Ectodermal cell (in vitro differentiated cells): ENCODE measurements at regions not wholly inside any gene's neighbourhood (a gene's known extent, or its start where the extent isn't known, plus 50 kb on each side); places are given as distances from the start of the nearest gene placed in this dataset.

ENCODE experiments used
- H3K27ac ChIP-seq: 2 replicates; pipeline ENCODE4 v1.7.0; 2013; ENCODE audit warnings: mild to moderate bottlenecking, low read depth, low read length; ENCODE audit not compliant: insufficient read depth, poor library complexity, severe bottlenecking
- H3K27me3 ChIP-seq: 2 replicates; pipeline ENCODE4 v1.7.0; 2013; ENCODE audit warnings: mild to moderate bottlenecking, low read length; ENCODE audit not compliant: insufficient read depth, control insufficient read depth, poor library complexity, severe bottlenecking
- H3K36me3 ChIP-seq: one replicate; pipeline ENCODE4 v1.7.0; 2013; ENCODE audit warnings: low read length; ENCODE audit not compliant: control insufficient read depth, insufficient read depth
- H3K4me1 ChIP-seq: one replicate; pipeline ENCODE4 v1.7.0; 2013; ENCODE audit warnings: low read length; ENCODE audit not compliant: control insufficient read depth, insufficient read depth
- H3K4me3 ChIP-seq: 2 replicates; pipeline ENCODE4 v1.7.0; 2013; ENCODE audit warnings: low read depth, low read length, control low read depth; ENCODE audit not compliant: insufficient read depth
- H3K9me3 ChIP-seq: 2 replicates; pipeline ENCODE4 v1.7.0; 2013; ENCODE audit warnings: mild to moderate bottlenecking, low read length, moderate library complexity; ENCODE audit not compliant: control insufficient read depth
- WGBS, 2 experiments: methylation state at CpG; one replicate each; pipeline ENCODE4 v1.1.7; 2013; ENCODE audit warnings: missing lambda C conversion rate in 2 of 2; 5-methylcytosine and 5-hydroxymethylcytosine counted together

DNA sequence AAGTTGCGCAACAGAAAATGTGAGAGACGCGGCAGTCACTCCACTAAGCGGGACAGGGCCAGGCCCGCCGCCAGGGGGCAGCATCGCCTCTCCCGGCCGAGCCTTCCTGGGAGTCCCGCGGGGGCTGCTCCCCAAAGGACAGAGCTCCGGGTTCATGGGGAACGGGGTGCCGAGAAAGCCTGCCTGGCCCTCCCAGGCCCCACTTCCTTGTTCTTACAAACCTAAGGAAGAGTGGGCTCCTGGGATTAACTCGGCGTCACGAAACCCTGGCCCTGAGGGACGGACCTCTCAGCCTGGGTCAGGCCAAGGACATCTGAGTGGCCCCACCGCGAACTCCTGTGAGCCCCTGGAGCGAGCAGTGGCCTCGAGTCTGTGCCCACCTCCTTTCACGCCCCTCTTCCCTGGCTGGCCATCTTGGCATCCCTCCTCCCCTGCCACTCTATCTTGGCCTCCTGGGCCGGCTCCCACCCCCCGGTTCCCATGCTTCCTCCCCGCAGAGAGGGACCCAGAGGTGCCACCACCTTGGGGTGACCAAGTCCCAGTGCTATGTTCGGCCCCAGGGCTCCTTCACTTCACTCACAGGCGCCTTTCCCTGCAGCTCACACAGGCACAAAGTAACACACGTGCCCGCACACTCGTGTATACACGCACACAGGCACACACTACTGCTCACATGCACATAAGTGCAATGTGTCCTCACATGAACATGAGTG is 99.9 kb upstream of the FGF3 start:
- Histone ChIP-seq H3K9me3 (no peaks in the 10 kb centered on the region), H3K4me3 (no peak overlapping the region), H3K4me1 (no peaks in the 10 kb centered on the region), H3K36me3 (no peaks in the 10 kb centered on the region), H3K27me3 (peaks cover 37% of the 10 kb centered on the region), H3K27ac (no peak overlapping the region)
- WGBS, 2 experiments = 47 to 49% methylated on average over 32 of the region's 32 CpGs

DNA sequence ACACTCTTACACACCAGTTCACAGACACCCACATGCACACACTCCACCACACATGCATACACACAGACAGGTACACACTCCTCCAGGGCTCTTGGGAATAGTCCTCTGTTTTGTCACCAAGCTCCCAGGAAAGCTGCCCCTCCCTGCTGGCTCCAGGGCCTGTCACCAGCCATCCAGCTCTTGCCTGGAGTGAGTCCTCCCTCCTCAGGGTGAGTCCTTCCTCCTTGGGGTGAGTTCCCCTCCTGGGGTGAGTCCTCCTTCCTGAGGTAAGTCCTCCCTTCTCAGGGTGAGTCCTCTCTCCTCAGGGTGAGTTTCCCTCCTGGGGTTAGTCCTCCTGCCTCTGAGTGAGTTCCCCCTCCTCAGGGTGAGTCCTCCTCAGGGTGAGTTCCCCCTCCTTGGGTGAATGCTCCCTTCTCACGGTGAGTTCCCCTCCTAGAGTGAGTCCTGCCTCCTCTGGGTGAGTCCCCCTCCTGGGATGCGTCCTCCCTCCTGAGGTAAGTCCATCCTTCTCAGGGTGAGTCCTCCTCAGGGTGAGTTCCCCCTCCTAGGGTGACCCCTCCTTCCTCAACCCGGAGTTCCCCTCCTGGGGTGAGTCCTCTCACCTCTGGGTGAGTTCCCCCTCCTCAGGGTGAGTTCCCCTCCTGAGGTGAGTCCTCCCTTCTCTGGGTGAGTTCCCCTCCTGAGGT is 100.6 kb upstream of the FGF3 start:
- peaks cover 43% of the 10 kb centered on the region for H3K27me3 ChIP-seq
- WGBS, 2 experiments = 83 to 93% methylated on average over 3 of the region's 3 CpGs
- no peaks in the 10 kb centered on the region for H3K36me3 ChIP-seq

DNA sequence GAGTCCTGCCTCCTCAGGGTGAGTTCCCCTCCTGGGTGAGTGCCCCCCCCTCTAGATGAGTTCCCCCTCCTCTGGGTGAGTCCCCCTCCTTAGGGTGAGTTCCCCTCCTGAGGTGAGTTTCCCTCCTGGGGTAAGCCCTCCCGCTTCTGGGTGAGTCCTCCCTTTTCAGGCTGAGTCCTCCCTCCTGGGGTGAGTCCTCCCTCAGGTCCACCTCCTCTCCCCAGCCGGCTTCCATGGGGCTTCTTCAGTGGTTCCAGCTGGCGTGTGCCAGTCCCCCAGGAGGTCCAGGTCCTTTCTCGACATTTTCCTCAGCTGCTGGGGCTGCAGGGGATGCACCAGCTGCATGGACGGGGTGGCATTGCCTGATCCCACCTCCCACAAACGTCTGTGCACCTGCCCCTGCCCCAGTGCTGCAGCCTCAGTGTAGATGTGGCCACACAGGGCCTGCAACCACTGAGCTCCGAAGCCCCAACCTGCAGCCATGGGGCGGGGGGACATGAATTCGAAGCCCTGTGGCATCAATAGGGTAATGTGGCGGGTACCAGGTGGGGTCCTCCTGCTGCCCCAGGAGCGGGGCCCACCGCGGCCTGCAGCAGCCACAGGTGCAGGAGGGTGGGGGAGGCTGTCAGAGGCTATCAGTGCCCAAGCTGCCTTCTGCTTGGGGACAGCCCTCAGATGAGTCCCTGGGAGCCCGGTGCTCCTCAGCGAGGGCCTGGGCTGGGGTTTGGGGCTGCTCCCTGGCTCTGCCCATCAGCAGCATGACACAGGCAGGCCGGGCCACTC is 101.3 kb upstream of the FGF3 start:
- no peak overlapping the region for H3K27ac ChIP-seq
- WGBS, 2 experiments = 85 to 86% methylated on average over 16 of the region's 16 CpGs
- H3K27me3 ChIP-seq = peaks cover 43% of the 10 kb centered on the region
- H3K4me3 ChIP-seq = no peak overlapping the region
- H3K36me3 ChIP-seq = no peaks in the 10 kb centered on the region
- H3K9me3 ChIP-seq = no peaks in the 10 kb centered on the region
- no peaks in the 10 kb centered on the region for H3K4me1 ChIP-seq

More for the DNA sequence above, 100.6 kb upstream of the FGF3 start:
- no peak overlapping the region for H3K4me3 ChIP-seq
- no peaks in the 10 kb centered on the region for H3K4me1 ChIP-seq
- no peaks in the 10 kb centered on the region for H3K9me3 ChIP-seq
- H3K27ac ChIP-seq = no peak overlapping the region

DNA sequence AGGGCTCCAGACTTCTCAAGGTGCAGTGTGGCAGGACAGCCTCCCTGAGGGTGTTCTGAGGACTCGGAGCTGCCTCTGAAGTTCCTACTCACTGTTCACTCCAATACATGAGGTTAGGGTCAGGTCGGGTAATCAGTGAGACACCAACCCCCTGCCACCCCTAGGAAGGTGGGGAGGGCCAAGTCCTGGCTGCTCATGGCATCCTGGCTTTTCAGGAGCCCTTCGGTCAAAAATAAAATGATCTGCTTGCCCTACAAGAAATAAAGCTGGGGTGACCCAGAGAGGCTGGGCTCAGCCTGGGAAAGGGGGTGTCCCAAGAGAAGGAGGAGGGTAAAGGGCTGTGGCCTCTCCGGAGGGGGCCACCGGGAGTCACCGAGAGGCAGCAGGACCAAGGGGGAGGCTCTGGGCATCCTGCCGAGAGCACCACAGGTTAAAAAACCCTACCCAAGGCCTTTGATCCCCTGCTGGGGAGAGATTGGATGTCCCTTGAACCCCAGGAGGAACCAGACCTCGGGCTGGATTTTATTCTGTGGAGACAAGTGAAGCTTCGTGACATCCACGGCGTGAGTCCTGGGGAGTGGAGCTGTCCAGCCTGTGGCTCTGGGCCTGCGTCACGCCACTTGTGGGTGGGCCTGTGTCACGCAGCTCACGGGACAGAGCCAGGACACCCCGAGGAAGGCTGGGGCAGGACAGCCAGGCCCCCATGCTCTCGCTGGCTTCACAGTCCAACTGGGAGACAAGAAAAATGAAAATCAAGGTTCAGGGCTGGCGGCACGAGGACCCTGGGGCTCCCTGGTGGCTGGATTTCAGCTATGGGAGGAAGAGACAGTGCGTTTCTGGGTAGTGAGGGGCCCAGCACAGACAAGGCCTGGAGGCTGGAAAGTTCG is 102.2 kb upstream of the FGF3 start:
- no peak overlapping the region for H3K4me3 ChIP-seq
- WGBS, 2 experiments = 87% methylated on average over 21 of the region's 21 CpGs
- no peaks in the 10 kb centered on the region for H3K9me3 ChIP-seq
- H3K27ac ChIP-seq = no peak overlapping the region
- H3K36me3 ChIP-seq = no peaks in the 10 kb centered on the region
- H3K4me1 ChIP-seq = no peaks in the 10 kb centered on the region
- peaks cover 36% of the 10 kb centered on the region for H3K27me3 ChIP-seq

DNA sequence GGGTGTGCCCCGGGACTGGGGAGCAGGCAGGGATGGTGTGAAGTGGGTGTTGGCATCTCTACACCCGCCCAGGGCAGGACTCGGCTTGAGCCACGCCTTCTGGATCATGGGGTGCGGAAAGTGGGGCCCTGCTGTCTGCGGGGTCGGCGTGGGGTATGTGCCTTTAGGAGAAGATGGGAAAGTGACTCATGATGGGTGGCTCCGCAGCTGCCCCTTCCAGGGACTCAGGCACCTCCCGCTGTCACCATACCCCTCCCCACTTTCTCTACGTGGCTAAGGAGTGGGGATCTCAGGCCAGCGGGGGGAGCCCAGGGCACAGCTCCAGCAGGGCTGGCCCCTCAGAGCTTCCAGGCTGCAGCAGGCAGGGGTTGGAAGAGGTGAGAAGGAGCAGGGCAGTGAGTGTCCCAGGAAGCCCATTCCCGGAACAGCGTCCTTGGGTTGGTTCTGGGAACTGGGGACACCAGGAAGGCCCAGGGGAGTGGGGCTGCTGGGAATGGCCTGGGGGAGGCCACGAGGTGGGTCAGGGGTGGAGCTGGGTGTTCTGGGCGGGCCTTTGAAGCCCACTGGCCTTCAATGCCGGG is 102.9 kb upstream of the FGF3 start:
- WGBS, 2 experiments = 81% methylated on average over 17 of the region's 17 CpGs
- Histone ChIP-seq H3K27ac (no peak overlapping the region), H3K4me1 (no peaks in the 10 kb centered on the region), H3K4me3 (no peak overlapping the region), H3K36me3 (no peaks in the 10 kb centered on the region), H3K9me3 (no peaks in the 10 kb centered on the region), H3K27me3 (peaks cover 30% of the 10 kb centered on the region)

DNA sequence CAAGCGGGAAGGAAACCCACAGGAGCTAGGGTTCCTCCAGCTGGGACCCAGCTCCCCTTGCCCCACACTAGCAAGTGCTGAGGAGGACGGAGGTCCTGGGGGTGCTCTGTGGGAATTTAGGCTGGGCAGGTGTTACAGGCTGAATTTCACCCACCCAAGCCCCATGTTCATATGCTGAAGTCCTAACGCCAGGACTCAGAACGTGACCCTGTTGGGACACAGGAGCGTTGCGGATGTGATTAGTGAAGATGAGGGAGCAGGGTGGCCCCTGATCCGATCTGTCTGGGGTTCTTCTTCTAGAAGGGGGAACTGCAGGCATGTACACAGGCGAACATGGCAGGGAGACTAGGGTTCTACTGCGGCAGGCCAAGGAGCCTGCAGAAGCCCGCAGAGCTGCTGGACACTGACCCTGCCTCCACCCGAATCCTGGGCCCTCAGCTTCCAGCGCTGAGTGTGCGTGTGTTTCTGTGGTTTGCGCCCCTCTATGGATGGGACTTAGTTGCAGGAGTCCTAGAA is 103.4 kb upstream of the FGF3 start:
- H3K4me1 ChIP-seq = no peaks in the 10 kb centered on the region
- WGBS, 2 experiments = 94 to 95% methylated on average over 14 of the region's 14 CpGs
- peaks cover 25% of the 10 kb centered on the region for H3K27me3 ChIP-seq
- no peak overlapping the region for H3K27ac ChIP-seq
- no peak overlapping the region for H3K4me3 ChIP-seq
- H3K9me3 ChIP-seq = no peaks in the 10 kb centered on the region
- H3K36me3 ChIP-seq = no peaks in the 10 kb centered on the region

DNA sequence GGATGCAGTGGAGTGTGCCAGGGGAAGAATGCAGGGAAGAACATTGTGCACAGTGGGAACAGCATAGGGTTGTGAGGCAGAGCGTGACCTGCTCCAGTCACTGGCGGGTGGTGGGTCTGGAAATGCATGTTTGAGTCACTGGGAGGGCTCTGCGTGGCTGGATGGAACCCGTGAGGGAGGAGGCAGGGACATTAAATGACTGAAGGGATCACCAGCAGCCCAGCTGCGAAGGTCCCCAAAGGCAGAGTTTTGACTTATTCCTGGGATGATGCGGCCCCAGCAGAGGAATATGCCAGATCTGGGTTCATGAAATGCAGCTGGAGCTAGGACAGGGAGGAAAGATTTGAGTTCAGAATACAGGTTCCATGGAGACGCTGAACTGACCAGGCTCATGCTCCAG is 104.0 kb upstream of the FGF3 start:
- no peaks in the 10 kb centered on the region for H3K4me1 ChIP-seq
- H3K4me3 ChIP-seq = no peak overlapping the region
- H3K27me3 ChIP-seq = peaks cover 19% of the 10 kb centered on the region
- no peaks in the 10 kb centered on the region for H3K9me3 ChIP-seq
- H3K36me3 ChIP-seq = no peaks in the 10 kb centered on the region
- 86% methylated on average over 7 of the region's 7 CpGs for WGBS, 2 experiments
- H3K27ac ChIP-seq = no peak overlapping the region

DNA sequence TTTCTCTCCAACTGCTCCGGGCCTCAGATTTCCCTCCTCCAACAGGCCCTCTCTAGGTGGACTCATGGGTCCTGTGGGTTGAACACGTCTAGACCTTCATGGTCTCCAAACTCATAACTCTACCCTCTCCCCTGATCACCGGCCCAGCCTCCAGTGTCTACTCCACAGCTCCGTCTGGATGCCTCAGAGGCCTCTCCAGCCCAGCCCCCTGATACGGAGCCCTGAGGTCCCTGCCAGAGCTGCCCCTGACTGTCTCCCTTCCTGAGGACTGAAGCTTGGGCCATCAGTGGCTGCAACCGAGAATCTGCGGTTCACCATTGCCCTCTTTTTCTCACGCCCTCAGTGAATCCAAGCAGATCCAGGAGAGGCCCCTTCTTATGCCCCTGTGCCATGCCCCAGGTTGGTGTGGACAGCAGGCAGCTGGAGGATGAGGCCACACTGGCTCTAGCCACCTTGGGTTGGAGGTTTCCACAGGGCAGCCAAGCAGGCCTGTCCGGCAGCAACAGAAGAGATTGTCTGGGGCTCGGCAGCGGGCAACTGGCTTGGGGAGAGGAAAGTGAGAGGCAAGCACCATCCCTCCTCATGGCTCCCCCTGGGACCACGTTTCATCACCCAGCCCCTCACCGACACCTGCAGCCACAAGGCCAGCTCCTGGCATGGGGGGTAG is 104.6 kb upstream of the FGF3 start:
- peaks cover 14% of the 10 kb centered on the region for H3K27me3 ChIP-seq
- no peaks in the 10 kb centered on the region for H3K36me3 ChIP-seq
- no peaks in the 10 kb centered on the region for H3K9me3 ChIP-seq
- no peaks in the 10 kb centered on the region for H3K4me1 ChIP-seq
- 90 to 93% methylated on average over 11 to 13 of the region's 13 CpGs for WGBS, 2 experiments
- H3K4me3 ChIP-seq = no peak overlapping the region
- no peak overlapping the region for H3K27ac ChIP-seq
